Stimulated activated memory B cell treated with anti-CD40 and anti-IgM and Interleukin-4, amounts not matched to agents 10 μg/mL and 1 μg/mL and 100 μg/mL, for 72 hours (primary cell): ENCODE measurements at regions not wholly inside any gene's neighbourhood (a gene's known extent, or its start where the extent isn't known, plus 50 kb on each side); places are given as distances from the start of the nearest gene placed in this dataset.

ENCODE experiments used
- ATAC-seq: fragments of 150-1000 bp; cut with Tn5 transposase; 2 replicates; pipeline ENCODE4 v1.10.0; 2021
- H3K27ac Mint-ChIP-seq: one replicate; pipeline ENCODE4 v1.8.0; 2022; ENCODE audit warnings: mild to moderate bottlenecking, mixed read lengths
- H3K27me3 Mint-ChIP-seq: one replicate; pipeline ENCODE4 v1.8.0; 2022; ENCODE audit warnings: mixed read lengths
- H3K36me3 Mint-ChIP-seq: one replicate; pipeline ENCODE4 v1.8.0; 2022; ENCODE audit warnings: mixed read lengths
- H3K4me1 Mint-ChIP-seq: one replicate; pipeline ENCODE4 v1.8.0; 2022; ENCODE audit warnings: mixed read lengths
- H3K4me3 Mint-ChIP-seq: one replicate; pipeline ENCODE4 v1.8.0; 2022; ENCODE audit warnings: mild to moderate bottlenecking, moderate library complexity, mixed read lengths
- H3K9me3 Mint-ChIP-seq: one replicate; pipeline ENCODE4 v1.8.0; 2022; ENCODE audit warnings: mixed read lengths

- Mint-ChIP-seq H3K4me3 (no peak overlapping the region), H3K27ac (no peak overlapping the region), H3K4me1 (peaks cover 8% of the 10 kb centered on the region), H3K9me3 (peaks cover 2% of the 10 kb centered on the region), H3K36me3 (no peaks in the 10 kb centered on the region), H3K27me3 (no peaks in the 10 kb centered on the region)
- ATAC-seq: no peak
Measured at GRCh38 chr1:224517171-224517570, 82.6 kb upstream of the WDR26 start.

GRCh38 chr1:224518528-224518927, 83.9 kb upstream of the WDR26 start:
- no peaks in the 10 kb centered on the region for H3K36me3 Mint-ChIP-seq
- no peak overlapping the region for H3K4me3 Mint-ChIP-seq
- no peaks in the 10 kb centered on the region for H3K27me3 Mint-ChIP-seq
- no peak overlapping the region for H3K27ac Mint-ChIP-seq
- peaks cover 2% of the 10 kb centered on the region for H3K9me3 Mint-ChIP-seq
- ATAC-seq: no peak
- peaks cover 6% of the 10 kb centered on the region for H3K4me1 Mint-ChIP-seq

DNA sequence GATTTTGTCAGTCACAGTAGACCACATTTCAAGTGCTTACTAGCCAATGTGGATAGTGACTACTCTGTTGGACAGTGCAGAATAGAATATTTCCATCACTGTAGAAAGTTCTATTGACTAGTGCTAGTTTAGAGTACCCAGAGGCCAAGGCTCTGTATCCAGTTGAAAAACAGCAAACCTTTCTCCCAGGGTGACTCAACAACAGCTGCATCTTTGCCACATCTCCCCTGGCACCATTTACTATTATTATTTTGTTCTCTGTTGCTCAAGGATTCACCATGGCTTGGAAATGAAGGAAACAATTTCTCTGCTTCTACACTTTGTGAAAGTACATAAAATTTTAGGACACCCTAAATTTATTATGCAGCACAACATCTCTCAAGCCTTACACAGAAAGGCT, 85.3 kb upstream of the WDR26 start:
- Mint-ChIP-seq H3K27me3 (no peaks in the 10 kb centered on the region), H3K4me3 (no peak overlapping the region), H3K9me3 (peaks cover 2% of the 10 kb centered on the region), H3K27ac (no peak overlapping the region), H3K4me1 (no peaks in the 10 kb centered on the region), H3K36me3 (no peaks in the 10 kb centered on the region)
- no peak for ATAC-seq

DNA sequence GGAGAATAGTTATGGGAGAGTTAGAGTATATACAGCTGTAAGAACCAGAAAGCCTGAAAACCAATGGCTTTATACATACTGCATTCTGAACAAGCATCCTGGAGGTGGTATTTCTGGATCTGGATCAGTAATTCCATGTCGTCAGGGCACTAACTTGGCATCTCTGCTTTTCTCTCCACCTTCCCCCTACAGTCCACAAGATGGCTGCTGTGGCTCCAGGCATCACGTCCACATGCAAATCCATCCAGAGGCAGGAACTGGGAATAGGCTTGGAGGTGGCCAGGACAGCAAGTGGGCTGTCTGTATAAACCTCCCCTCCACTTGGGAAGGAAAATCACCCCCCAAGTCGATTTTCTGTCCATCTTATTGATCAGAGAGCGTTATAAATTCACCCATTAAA, 86.2 kb upstream of the WDR26 start:
- no peaks in the 10 kb centered on the region for H3K27me3 Mint-ChIP-seq
- no peaks in the 10 kb centered on the region for H3K4me1 Mint-ChIP-seq

DNA sequence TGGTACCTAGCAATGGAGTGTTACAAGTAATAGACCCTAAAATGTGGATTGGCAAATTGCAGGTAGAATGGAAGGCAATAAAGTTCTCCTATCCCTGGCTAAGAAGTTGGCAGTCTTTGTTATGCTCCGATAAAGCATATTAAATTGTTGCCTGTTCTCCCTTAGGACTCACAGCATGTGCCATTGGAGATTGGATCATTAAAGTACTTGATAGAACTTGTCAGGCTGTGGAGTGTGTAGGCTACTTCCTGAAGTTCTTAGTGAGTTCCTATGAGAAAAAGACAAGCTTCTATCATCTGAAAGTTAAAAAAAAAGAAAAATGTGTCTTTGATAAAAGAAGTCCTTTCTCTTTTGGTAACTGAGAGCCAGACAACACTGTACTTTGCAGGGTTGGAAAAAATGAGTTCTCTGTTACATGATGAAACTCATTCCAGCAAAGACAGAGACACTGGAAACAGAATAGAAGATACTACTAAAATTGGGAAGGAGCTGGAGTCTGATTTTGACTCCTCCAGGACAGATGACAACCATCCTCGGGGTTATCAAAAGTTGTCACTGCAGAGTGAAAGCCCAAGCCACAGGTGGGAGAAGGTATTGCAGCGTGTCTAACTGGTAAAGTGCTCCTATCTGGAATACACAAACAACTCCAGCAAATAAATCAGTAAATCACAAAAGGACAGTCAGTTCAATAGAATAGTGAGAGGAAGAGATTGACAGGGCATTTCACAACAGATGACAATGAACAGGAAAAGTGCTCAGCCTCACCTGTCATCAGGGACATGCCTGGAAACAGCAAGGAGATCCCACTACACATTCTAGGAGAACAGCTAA, 87.5 kb upstream of the WDR26 start:
- no peak overlapping the region for H3K4me3 Mint-ChIP-seq
- H3K9me3 Mint-ChIP-seq: peaks cover 2% of the 10 kb centered on the region
- ATAC-seq: no peak
- H3K27ac Mint-ChIP-seq: no peak overlapping the region
- no peaks in the 10 kb centered on the region for H3K27me3 Mint-ChIP-seq
- H3K36me3 Mint-ChIP-seq: no peaks in the 10 kb centered on the region
- H3K4me1 Mint-ChIP-seq: no peaks in the 10 kb centered on the region

More for the DNA sequence above, 86.2 kb upstream of the WDR26 start:
- Mint-ChIP-seq H3K36me3 (no peaks in the 10 kb centered on the region), H3K27ac (no peak overlapping the region), H3K9me3 (peaks cover 2% of the 10 kb centered on the region), H3K4me3 (no peak overlapping the region)
- no peak for ATAC-seq

GRCh38 chr1:224523676-224524075, 89.1 kb upstream of the WDR26 start:
- no peaks in the 10 kb centered on the region for H3K36me3 Mint-ChIP-seq
- no peaks in the 10 kb centered on the region for H3K27me3 Mint-ChIP-seq
- no peak for ATAC-seq
- H3K27ac Mint-ChIP-seq: no peak overlapping the region
- no peak overlapping the region for H3K4me3 Mint-ChIP-seq
- H3K9me3 Mint-ChIP-seq: peaks cover 2% of the 10 kb centered on the region
- no peaks in the 10 kb centered on the region for H3K4me1 Mint-ChIP-seq

GRCh38 chr1:224524679-224525078, 90.1 kb upstream of the WDR26 start:
- Mint-ChIP-seq H3K4me3 (no peak overlapping the region), H3K27ac (no peak overlapping the region), H3K27me3 (no peaks in the 10 kb centered on the region), H3K9me3 (peaks cover 2% of the 10 kb centered on the region), H3K36me3 (no peaks in the 10 kb centered on the region), H3K4me1 (no peaks in the 10 kb centered on the region)
- no peak for ATAC-seq

GRCh38 chr1:224525411-224526040, 90.6 kb upstream of the CNIH3 start:
- Mint-ChIP-seq H3K4me3 (no peak overlapping the region), H3K9me3 (peaks cover under 1% of the 10 kb centered on the region), H3K4me1 (no peaks in the 10 kb centered on the region), H3K36me3 (no peaks in the 10 kb centered on the region), H3K27ac (no peak overlapping the region), H3K27me3 (no peaks in the 10 kb centered on the region)
- ATAC-seq: no peak

DNA sequence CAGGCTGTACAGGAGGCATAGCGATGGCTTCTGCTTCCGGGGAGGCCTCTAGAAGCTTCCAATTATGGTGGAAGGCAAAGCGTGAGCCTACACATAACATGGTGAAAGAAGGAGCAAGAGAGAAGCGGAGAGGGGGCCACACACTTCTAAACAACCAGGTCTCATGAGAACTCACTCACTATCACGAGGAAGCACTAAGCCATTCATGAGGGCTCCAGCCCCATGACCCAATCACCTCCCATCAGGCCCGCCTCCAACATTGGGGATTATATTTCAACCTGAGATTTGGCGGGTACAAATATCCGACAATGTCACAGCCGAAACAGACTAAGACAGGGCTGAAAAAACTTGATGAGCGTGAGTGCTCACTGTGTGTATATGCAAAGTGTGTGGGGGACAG, 89.3 kb upstream of the CNIH3 start:
- Mint-ChIP-seq H3K4me3 (no peak overlapping the region), H3K4me1 (no peaks in the 10 kb centered on the region), H3K27ac (no peak overlapping the region), H3K27me3 (peaks cover 10% of the 10 kb centered on the region), H3K36me3 (no peaks in the 10 kb centered on the region), H3K9me3 (no peaks in the 10 kb centered on the region)
- ATAC-seq: no peak

GRCh38 chr1:224528900-224529299, 87.2 kb upstream of the CNIH3 start:
- Mint-ChIP-seq H3K9me3 (no peaks in the 10 kb centered on the region), H3K4me1 (no peaks in the 10 kb centered on the region), H3K27ac (no peak overlapping the region), H3K36me3 (no peaks in the 10 kb centered on the region), H3K27me3 (peaks cover 19% of the 10 kb centered on the region), H3K4me3 (no peak overlapping the region)
- no peak for ATAC-seq

DNA sequence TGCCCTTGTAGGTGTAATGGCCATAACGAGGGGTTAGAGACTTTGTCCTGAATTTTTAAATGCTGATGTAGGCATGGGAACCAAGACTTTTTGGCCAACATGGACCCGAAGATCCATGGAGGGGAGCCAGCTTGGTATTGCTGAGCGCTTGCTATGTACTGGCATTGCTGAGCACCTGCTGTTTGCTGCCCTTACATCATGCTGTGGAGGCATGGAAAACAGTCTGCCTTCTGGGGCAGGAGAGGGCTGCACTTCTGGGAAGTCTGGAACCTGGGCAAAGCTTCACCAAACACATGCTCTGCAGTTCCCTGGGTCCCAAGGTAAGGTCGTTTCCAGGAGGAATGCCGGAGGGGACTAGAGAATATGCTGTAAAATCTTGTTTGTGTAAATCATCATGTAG, 86.3 kb upstream of the CNIH3 start:
- no peak for ATAC-seq
- Mint-ChIP-seq H3K36me3 (no peaks in the 10 kb centered on the region), H3K9me3 (no peaks in the 10 kb centered on the region), H3K4me3 (no peak overlapping the region), H3K4me1 (no peaks in the 10 kb centered on the region), H3K27me3 (peaks cover 19% of the 10 kb centered on the region), H3K27ac (no peak overlapping the region)

GRCh38 chr1:224533517-224533916, 82.6 kb upstream of the CNIH3 start:
- ATAC-seq: no peak
- Mint-ChIP-seq H3K27ac (no peak overlapping the region), H3K27me3 (peaks cover 19% of the 10 kb centered on the region), H3K36me3 (no peaks in the 10 kb centered on the region), H3K9me3 (no peaks in the 10 kb centered on the region), H3K4me3 (no peak overlapping the region), H3K4me1 (no peaks in the 10 kb centered on the region)

GRCh38 chr1:224534731-224535130, 81.4 kb upstream of the CNIH3 start:
- H3K4me3 Mint-ChIP-seq: no peak overlapping the region
- no peak overlapping the region for H3K27ac Mint-ChIP-seq
- no peaks in the 10 kb centered on the region for H3K36me3 Mint-ChIP-seq
- ATAC-seq: no peak
- H3K27me3 Mint-ChIP-seq: peaks cover 30% of the 10 kb centered on the region
- H3K4me1 Mint-ChIP-seq: no peaks in the 10 kb centered on the region
- H3K9me3 Mint-ChIP-seq: peaks cover 2% of the 10 kb centered on the region

DNA sequence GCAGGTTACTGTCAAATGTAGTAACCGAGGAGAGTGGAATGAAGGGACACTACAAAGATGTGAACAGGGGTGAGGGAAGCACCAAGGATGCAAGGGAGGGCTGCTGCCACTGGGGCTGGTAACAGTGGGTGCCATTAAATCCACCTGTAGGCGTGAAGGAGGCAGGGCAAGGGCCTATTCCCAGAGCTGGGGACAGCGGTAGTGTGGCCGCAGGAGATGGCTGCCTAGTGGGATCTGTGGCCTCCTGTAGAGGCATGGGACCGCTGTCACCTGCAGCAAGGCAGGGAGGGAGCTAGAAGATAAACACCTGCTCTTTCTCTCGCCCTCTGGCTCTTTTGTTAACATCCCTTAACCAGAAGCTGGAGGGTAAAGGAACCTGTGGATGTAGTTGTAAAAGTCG, 80.5 kb upstream of the CNIH3 start:
- no peak overlapping the region for H3K4me3 Mint-ChIP-seq
- no peaks in the 10 kb centered on the region for H3K36me3 Mint-ChIP-seq
- peaks cover 2% of the 10 kb centered on the region for H3K9me3 Mint-ChIP-seq
- ATAC-seq: peak; percentile 6
- no peak overlapping the region for H3K27ac Mint-ChIP-seq
- no peaks in the 10 kb centered on the region for H3K4me1 Mint-ChIP-seq
- H3K27me3 Mint-ChIP-seq: peaks cover 34% of the 10 kb centered on the region

DNA sequence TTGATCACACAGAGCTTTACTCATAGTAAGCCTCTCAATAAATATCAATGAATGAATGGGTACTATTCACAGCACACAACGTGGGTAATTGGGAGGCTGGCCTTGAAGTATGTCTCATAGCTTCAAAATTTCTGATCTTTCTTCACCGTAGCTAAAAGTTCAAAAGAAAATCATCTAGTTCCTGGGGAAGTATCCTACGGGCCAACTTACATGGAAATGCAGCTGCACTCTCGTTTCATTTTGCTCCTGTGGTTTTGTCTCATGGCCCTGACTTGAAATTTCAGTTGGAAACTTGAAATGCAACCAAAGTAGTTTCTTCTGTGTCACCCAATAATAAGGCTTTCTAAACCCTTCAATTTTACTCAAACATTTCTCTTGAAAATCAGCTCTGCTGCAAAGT, 76.1 kb upstream of the CNIH3 start:
- H3K4me3 Mint-ChIP-seq: no peak overlapping the region
- ATAC-seq: no peak
- peaks cover 2% of the 10 kb centered on the region for H3K9me3 Mint-ChIP-seq
- no peak overlapping the region for H3K27ac Mint-ChIP-seq
- no peaks in the 10 kb centered on the region for H3K36me3 Mint-ChIP-seq
- H3K27me3 Mint-ChIP-seq: peaks cover 23% of the 10 kb centered on the region
- no peaks in the 10 kb centered on the region for H3K4me1 Mint-ChIP-seq

DNA sequence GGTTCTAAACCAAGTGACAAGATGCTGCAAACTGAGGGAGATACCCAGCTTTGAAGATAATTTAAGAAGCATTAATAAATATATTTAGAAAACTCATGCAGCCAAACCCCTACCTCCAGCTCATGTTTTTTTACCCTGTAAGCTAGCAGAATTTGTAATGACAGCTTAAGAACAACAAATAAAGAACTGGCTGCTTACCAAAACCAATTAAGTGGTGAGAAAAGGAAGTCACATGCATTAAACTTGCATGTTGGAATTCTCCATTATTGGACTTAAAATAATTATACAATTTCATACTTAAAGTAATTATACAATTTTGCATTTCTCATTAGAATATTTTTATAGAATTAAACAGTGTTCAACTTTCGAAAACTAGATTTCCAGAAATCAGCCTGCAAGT, 75.6 kb upstream of the CNIH3 start:
- H3K27ac Mint-ChIP-seq: no peak overlapping the region
- ATAC-seq: no peak
- no peaks in the 10 kb centered on the region for H3K4me1 Mint-ChIP-seq
- H3K4me3 Mint-ChIP-seq: no peak overlapping the region
- no peaks in the 10 kb centered on the region for H3K36me3 Mint-ChIP-seq
- H3K27me3 Mint-ChIP-seq: peaks cover 23% of the 10 kb centered on the region
- H3K9me3 Mint-ChIP-seq: peaks cover 2% of the 10 kb centered on the region
